Cardiac muscle cell (in vitro differentiated cells and primary cell): ENCODE measurements at regions not wholly inside any gene's neighbourhood (a gene's known extent, or its start where the extent isn't known, plus 50 kb on each side); places are given as distances from the start of the nearest gene placed in this dataset.

ENCODE experiments used
- DNase-seq, 2 donors: peaks; one replicate each; pipeline versions ENCODE4 v3.0.0 to v3.0.0-alpha.2; 2010 to 2017; ENCODE audit warnings: low read depth in 1 of 2, low spot score in 1 of 2
- H3K27ac ChIP-seq: fragments of 200-600 bp; sonication (generic); 2 replicates; pipeline ENCODE4 v1.5.1; 2016
- H3K27me3 ChIP-seq: fragments of 200-600 bp; sonication (generic); 2 replicates; pipeline ENCODE4 v1.6.0; 2016; ENCODE audit warnings: control low read depth
- H3K36me3 ChIP-seq: fragments of 200-600 bp; sonication (generic); 2 replicates; pipeline ENCODE4 v1.5.1; 2016; ENCODE audit warnings: control low read depth
- H3K4me1 ChIP-seq: fragments of 200-600 bp; sonication (generic); 2 replicates; pipeline ENCODE4 v1.8.1; 2017; ENCODE audit warnings: low read depth, mild to moderate bottlenecking, mixed run types
- H3K4me3 ChIP-seq: fragments of 200-600 bp; sonication (generic); 2 replicates; pipeline ENCODE4 v1.5.1; 2016; ENCODE audit warnings: mild to moderate bottlenecking
- H3K9me3 ChIP-seq: fragments of 200-600 bp; sonication (generic); 2 replicates; pipeline ENCODE4 v1.5.1; 2017; ENCODE audit warnings: low read depth, mild to moderate bottlenecking, control low read depth
- CTCF ChIP-seq: IDR thresholded peaks from 2 replicates; pipeline ENCODE4 v1.5.1; 2012; ENCODE audit warnings: low read depth, mild to moderate bottlenecking, low read length

DNA sequence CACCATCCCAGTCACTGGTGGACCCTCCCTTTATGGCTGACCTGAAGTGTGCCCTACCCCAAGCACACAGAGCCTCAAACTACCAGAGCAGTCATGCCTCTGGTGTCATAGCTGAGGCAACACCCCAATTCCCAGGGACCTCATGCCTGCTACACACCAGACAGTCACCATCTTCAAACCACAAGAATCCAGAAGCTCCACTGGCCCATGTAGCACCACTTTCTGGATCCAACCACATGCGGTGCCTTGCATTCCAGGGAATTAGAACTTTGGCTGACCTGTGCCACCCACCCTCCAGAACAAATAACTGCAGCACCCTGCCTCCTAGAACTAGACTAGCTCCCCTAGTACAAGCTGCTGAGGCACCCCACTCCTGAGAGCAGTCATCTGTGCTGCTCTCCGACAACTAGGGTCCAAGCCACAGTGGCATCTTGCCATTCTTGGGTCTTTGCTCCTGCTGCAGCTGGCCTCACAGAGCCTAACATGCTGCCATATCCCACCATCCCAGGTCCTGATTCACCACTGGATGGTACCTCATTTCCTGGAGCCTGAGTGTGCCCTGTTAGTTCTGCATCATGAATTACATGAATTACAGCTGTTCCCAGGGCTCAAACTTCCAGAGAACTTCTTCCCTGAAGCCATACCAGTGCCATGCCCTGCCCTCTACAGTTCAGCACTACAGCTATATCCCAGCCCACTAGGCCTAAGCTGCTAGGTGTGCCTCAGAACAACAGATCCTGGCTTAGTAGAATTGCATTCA, 243.8 kb upstream of the CHST9 start:
- DNase-seq, result no peak
- H3K36me3 ChIP-seq, result no peaks in the 10 kb centered on the region
- H3K4me3 ChIP-seq, result no peak overlapping the region
- TF ChIP-seq CTCF, result no peak
- H3K27ac ChIP-seq, result no peak overlapping the region
- no peaks in the 10 kb centered on the region for H3K27me3 ChIP-seq
- H3K9me3 ChIP-seq, result no peaks in the 10 kb centered on the region
- no peaks in the 10 kb centered on the region for H3K4me1 ChIP-seq

DNA sequence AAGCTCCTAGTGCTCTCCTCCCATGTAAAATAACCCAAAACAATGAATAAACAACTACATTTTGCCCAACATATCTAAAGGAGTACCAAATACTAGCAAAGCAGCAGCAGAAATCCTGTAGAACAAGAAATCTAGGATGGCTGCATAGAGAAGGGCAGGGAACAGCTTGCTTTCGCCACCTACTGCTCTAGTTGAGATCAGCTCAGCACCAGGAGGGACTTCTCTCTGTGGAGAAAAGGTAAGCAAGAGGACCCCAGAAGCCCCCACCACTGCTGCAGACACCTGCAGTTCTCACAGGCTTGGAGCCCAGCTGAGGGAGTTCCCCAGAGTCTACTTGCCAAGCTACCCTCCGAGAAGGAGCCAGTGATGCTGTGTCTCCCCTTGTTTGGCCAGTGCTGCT, 243.0 kb upstream of the CHST9 start:
- no peak for TF ChIP-seq CTCF
- no peaks in the 10 kb centered on the region for H3K9me3 ChIP-seq

DNA sequence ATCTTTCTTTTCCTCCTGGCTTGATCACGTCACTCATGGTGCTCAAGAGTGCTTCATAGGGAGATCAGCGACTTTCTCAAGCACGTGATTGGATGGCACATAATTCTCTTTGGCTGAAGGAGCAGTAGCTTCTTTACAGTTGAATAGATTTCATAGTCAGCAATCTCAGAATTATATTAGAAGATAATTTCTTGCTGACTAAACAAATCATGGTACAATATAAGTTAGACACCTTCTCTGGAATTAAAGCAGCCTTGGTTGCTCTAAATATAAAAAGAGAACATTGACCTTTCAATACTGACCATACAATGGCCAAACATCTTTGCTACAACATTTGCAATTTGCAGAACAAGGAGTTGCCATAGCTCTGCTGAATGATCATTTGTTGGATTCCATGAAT, 238.5 kb upstream of the CHST9 start:
- no peaks in the 10 kb centered on the region for H3K36me3 ChIP-seq
- no peak overlapping the region for H3K27ac ChIP-seq
- no peaks in the 10 kb centered on the region for H3K27me3 ChIP-seq
- no peak overlapping the region for H3K4me3 ChIP-seq
- no peaks in the 10 kb centered on the region for H3K9me3 ChIP-seq
- no peak for DNase-seq
- H3K4me1 ChIP-seq, result no peaks in the 10 kb centered on the region
- TF ChIP-seq CTCF, result no peak

More for the DNA sequence above, 243.0 kb upstream of the CHST9 start:
- H3K27ac ChIP-seq, result no peak overlapping the region
- no peaks in the 10 kb centered on the region for H3K4me1 ChIP-seq
- H3K27me3 ChIP-seq, result no peaks in the 10 kb centered on the region
- DNase-seq, result no peak
- H3K4me3 ChIP-seq, result no peak overlapping the region
- no peaks in the 10 kb centered on the region for H3K36me3 ChIP-seq

DNA sequence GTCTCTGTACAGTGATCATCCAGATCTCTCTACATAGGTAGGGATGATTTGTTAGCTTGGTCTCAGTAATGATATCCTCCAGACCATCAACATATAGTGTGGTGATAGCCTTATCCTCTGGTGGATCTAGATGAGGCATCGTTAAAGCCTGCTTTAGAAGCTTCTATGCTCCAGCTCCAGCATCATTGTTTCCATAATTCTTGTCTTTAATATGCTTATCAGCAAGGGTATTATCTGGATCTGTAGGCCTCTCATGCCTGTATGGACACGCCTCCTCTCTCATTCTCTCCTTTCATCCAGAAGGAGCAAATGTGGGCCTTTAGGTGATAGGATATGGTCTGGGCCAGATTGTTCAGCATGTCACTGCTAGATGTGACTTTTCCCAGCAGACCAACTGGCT, 234.5 kb upstream of the CHST9 start:
- Histone ChIP-seq H3K27ac (no peak overlapping the region), H3K9me3 (no peaks in the 10 kb centered on the region), H3K4me3 (no peak overlapping the region), H3K27me3 (no peaks in the 10 kb centered on the region), H3K4me1 (no peaks in the 10 kb centered on the region), H3K36me3 (no peaks in the 10 kb centered on the region)
- no peak for DNase-seq
- TF ChIP-seq CTCF, result no peak

GRCh38 chr18:27415495-27415894, 230.4 kb upstream of the CHST9 start:
- H3K36me3 ChIP-seq, result no peaks in the 10 kb centered on the region
- TF ChIP-seq CTCF, result no peak
- H3K27me3 ChIP-seq, result no peaks in the 10 kb centered on the region
- H3K9me3 ChIP-seq, result no peaks in the 10 kb centered on the region
- no peak overlapping the region for H3K4me3 ChIP-seq
- H3K4me1 ChIP-seq, result no peaks in the 10 kb centered on the region
- H3K27ac ChIP-seq, result no peak overlapping the region
- no peak for DNase-seq
